ENCODE measurements at regions not wholly inside any gene's neighbourhood (a gene's known extent, or its start where the extent isn't known, plus 50 kb on each side); places are given as distances from the start of the nearest gene placed in this dataset.

DNA sequence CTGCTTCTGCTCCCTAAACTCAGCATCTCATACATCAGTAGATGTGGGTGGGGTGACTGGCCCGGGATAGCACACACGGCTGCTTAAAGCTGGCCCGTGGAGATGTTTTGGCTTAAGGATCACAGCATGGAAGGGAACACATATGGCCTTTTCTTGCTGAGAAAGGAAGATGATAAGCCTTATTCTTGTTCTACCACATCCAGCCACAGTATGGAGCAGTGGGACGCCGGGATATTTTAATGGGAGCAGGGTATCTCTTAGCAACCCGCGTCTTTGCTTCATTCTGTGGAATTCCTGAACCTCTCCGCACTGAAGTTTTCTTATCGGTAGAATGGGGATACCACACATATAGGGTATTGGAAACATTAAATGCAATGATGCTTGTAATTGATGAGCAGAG, 94.1 kb upstream of the PROK2 start:
- TF ChIP-seq, protein P1, sequence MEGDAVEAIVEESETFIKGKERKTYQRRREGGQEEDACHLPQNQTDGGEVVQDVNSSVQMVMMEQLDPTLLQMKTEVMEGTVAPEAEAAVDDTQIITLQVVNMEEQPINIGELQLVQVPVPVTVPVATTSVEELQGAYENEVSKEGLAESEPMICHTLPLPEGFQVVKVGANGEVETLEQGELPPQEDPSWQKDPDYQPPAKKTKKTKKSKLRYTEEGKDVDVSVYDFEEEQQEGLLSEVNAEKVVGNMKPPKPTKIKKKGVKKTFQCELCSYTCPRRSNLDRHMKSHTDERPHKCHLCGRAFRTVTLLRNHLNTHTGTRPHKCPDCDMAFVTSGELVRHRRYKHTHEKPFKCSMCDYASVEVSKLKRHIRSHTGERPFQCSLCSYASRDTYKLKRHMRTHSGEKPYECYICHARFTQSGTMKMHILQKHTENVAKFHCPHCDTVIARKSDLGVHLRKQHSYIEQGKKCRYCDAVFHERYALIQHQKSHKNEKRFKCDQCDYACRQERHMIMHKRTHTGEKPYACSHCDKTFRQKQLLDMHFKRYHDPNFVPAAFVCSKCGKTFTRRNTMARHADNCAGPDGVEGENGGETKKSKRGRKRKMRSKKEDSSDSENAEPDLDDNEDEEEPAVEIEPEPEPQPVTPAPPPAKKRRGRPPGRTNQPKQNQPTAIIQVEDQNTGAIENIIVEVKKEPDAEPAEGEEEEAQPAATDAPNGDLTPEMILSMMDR (IDR thresholded peaks at IDR 0.05) = no peak
- TF ChIP-seq POLR2A (IDR thresholded peaks at IDR 0.05) = no peak

GRCh38 chr3:71876135-71877105, 91.5 kb upstream of the PROK2 start:
- H3K4me1 ChIP-seq = no peaks in the 10 kb centered on the region
- peak in 1 of 4 donors; percentile 24 for ATAC-seq
- H3K27me3 ChIP-seq = no peaks in the 10 kb centered on the region
- no peak overlapping the region for H3K27ac ChIP-seq
- no peak overlapping the region for H3K4me3 ChIP-seq
- DNase-seq = no peak
- H3K36me3 ChIP-seq = no peaks in the 10 kb centered on the region
- intact Hi-C loops (cut with DNase I) = loop anchor here (10.0 kb wide), 2 partner anchors 162 to 948 kb away; no protein-coding TSS in a partner anchor
- TF ChIP-seq POLR2A (IDR thresholded peaks at IDR 0.05) = no peak
- TF ChIP-seq, protein P1 (IDR thresholded peaks at IDR 0.05) = no peak
- 63% methylated on average over 7 of the region's 8 CpGs for WGBS (ENCODE audit: insufficient coverage, low coverage, low lambda C conversion rate, missing lambda C conversion rate)
- no peaks in the 10 kb centered on the region for H3K9me3 ChIP-seq

More for the DNA sequence above, 94.1 kb upstream of the PROK2 start:
- no peaks in the 10 kb centered on the region for H3K27me3 ChIP-seq
- no peaks in the 10 kb centered on the region for H3K4me1 ChIP-seq
- no peak for DNase-seq
- intact Hi-C loops (cut with DNase I) = loop anchor here (10.0 kb wide), 2 partner anchors 164 to 946 kb away; no protein-coding TSS in a partner anchor
- H3K4me3 ChIP-seq = no peak overlapping the region
- 83% methylated on average over 9 of the region's 9 CpGs for WGBS (ENCODE audit: insufficient coverage, low coverage, low lambda C conversion rate, missing lambda C conversion rate)
- no peak for ATAC-seq
- H3K27ac ChIP-seq = no peak overlapping the region
- H3K36me3 ChIP-seq = no peaks in the 10 kb centered on the region
- H3K9me3 ChIP-seq = no peaks in the 10 kb centered on the region

GRCh38 chr3:71875461-71875947, 90.6 kb upstream of the PROK2 start:
- no peaks in the 10 kb centered on the region for H3K27me3 ChIP-seq
- H3K4me3 ChIP-seq = no peak overlapping the region
- no peaks in the 10 kb centered on the region for H3K9me3 ChIP-seq
- intact Hi-C loops (cut with DNase I) = loop anchor here (10.0 kb wide), 2 partner anchors 161 to 949 kb away; no protein-coding TSS in a partner anchor
- no peak overlapping the region for H3K27ac ChIP-seq
- H3K4me1 ChIP-seq = no peaks in the 10 kb centered on the region
- WGBS (ENCODE audit: insufficient coverage, low coverage, low lambda C conversion rate, missing lambda C conversion rate) = 25% methylated on average over 4 of the region's 4 CpGs
- DNase-seq (peak; percentile 79 to 83 (median 79)), ATAC-seq (peak; percentile 99 to 100 (median 99))
- H3K36me3 ChIP-seq = no peaks in the 10 kb centered on the region
- TF ChIP-seq, protein P1 (IDR thresholded peaks at IDR 0.05) = peak; percentile 79 to 89 (median 87)
- no peak for TF ChIP-seq POLR2A (IDR thresholded peaks at IDR 0.05)

DNA sequence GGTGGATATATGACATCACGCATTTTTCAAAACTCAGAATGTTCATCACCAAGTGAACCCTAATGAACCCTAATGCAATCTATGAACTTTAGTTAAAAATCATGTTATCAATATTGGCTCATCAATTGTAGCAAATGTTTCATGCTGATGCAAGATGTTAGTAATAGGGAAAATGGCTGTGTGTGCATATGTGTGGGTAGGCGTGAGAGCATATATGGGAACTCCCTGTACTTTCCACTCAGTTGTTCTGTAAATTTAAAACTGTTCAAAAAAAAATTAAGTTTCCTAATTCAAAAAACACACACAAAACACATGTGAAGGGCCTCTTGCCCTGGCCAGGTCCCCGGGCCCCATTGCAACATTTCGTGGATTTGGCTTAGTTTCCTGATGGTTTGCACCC, 89.7 kb upstream of the PROK2 start:
- no peak overlapping the region for H3K27ac ChIP-seq
- no peak overlapping the region for H3K4me3 ChIP-seq
- DNase-seq = no peak
- no peaks in the 10 kb centered on the region for H3K36me3 ChIP-seq
- ATAC-seq = peak in 1 of 4 donors; percentile 18
- TF ChIP-seq, protein P1 (IDR thresholded peaks at IDR 0.05) = no peak
- no peaks in the 10 kb centered on the region for H3K27me3 ChIP-seq
- no peaks in the 10 kb centered on the region for H3K4me1 ChIP-seq
- no peaks in the 10 kb centered on the region for H3K9me3 ChIP-seq
- 46% methylated on average over 4 of the region's 4 CpGs for WGBS (ENCODE audit: insufficient coverage, low coverage, low lambda C conversion rate, missing lambda C conversion rate)
- intact Hi-C loops (cut with DNase I) = loop anchor here (10.0 kb wide), 2 partner anchors 160 to 950 kb away; no protein-coding TSS in a partner anchor

Data from right lobe of liver (tissue), 6 donors.